ENCODE measurements at regions not wholly inside any gene's neighbourhood (a gene's known extent, or its start where the extent isn't known, plus 50 kb on each side); places are given as distances from the start of the nearest gene placed in this dataset.

DNA sequence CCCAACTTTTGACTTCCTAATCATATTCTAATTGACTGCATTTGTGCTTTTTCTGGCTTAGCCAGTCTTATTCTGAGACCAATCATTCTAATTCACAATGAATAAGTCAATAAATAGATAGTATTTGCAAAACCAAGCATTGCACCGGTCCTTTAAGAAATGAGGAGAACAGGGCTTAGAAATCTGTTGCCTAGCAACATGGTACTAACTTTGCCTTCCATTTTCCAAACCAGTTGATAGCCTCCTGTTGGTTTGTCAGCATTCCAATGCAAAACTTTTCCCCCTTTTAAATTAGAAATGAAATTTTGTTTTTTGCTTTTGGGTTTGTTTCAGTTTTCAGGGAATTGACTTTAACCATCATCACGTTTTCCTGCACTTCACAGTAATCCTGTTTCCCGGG is 603.5 kb upstream of the NRP1 start:
- TF ChIP-seq CTCF (IDR thresholded peaks at IDR 0.05) (no peak), EZH2 (IDR thresholded peaks at IDR 0.05; ENCODE audit: borderline replicate concordance, insufficient read depth, low read depth, low read length, poor library complexity, severe bottlenecking) (no peak)

All from B cell (primary cell).